KMS-11 (cell line): ENCODE measurements at regions not wholly inside any gene's neighbourhood (a gene's known extent, or its start where the extent isn't known, plus 50 kb on each side); places are given as distances from the start of the nearest gene placed in this dataset.

Experiments
- H2AFZ ChIP-seq: fragments of 200-600 bp; sonication (generic); 2 replicates; pipeline ENCODE4 v1.6.1; 2016; ENCODE audit warnings: antibody characterized with exemption, mixed run types, low read depth
- H3K27ac ChIP-seq: fragments of 200-600 bp; sonication (generic); 2 replicates; pipeline ENCODE4 v1.6.1; 2016; ENCODE audit warnings: mild to moderate bottlenecking, mixed run types
- H3K27me3 ChIP-seq: fragments of 200-600 bp; sonication (generic); 2 replicates; pipeline ENCODE4 v1.6.1; 2017; ENCODE audit warnings: mild to moderate bottlenecking, low read depth, mixed run types, moderate library complexity; ENCODE audit not compliant: insufficient read depth
- H3K36me3 ChIP-seq: fragments of 200-600 bp; sonication (generic); 2 replicates; pipeline ENCODE4 v1.6.1; 2017; ENCODE audit warnings: mild to moderate bottlenecking, mixed run types; ENCODE audit not compliant: insufficient read depth
- H3K4me1 ChIP-seq: fragments of 200-600 bp; sonication (generic); 2 replicates; pipeline ENCODE4 v1.6.1; 2016; ENCODE audit warnings: mild to moderate bottlenecking, low read depth, mixed run types; ENCODE audit not compliant: poor library complexity, severe bottlenecking
- H3K4me2 ChIP-seq: fragments of 200-600 bp; sonication (generic); 2 replicates; pipeline ENCODE4 v1.7.0; 2016; ENCODE audit warnings: mild to moderate bottlenecking, mixed run types
- H3K4me3 ChIP-seq: fragments of 200-600 bp; sonication (generic); IDR thresholded peaks from 2 replicates; pipeline ENCODE4 v1.6.1; 2017; ENCODE audit warnings: low read depth, low read length, mixed read lengths; ENCODE audit not compliant: insufficient read depth
- H3K79me2 ChIP-seq: fragments of 200-600 bp; sonication (generic); 2 replicates; pipeline ENCODE4 v1.6.1; 2016; ENCODE audit warnings: low read depth, mixed run types; ENCODE audit not compliant: insufficient read depth
- H3K9ac ChIP-seq: fragments of 200-600 bp; sonication (generic); 2 replicates; pipeline ENCODE4 v1.6.1; 2016; ENCODE audit warnings: mild to moderate bottlenecking, mixed run types
- H4K20me1 ChIP-seq: fragments of 200-600 bp; sonication (generic); 2 replicates; pipeline ENCODE4 v1.6.1; 2016; ENCODE audit warnings: mild to moderate bottlenecking, mixed run types; ENCODE audit not compliant: insufficient read depth
- TF ChIP-seq, protein P1 (sequence below): fragments of 200-600 bp; sonication (generic); conservative IDR thresholded peaks from 2 replicates; pipeline ENCODE4 v1.6.1; 2017; ENCODE audit warnings: low read depth, mild to moderate bottlenecking, antibody characterized with exemption, low read length, moderate library complexity, mixed read lengths

DNA sequence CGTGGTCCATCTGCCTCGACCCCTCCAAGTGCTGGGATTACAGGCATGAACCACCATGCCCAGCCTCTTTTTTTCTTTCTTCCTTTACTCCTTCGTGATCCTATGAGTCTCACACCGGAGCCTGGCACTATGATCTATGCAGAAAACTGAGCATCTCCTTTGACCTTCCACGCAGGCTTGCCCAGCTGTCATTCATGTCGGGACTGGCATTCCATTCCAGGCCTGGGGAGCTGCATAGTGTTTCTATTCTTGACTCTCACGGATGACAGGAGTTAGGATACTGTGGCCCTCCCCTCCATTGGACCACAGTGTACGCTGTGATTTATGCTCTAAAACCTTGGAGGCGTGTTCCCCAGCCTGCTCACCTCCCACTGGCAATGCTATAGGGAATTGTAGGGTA lies 611.8 kb downstream of the BRD1 start:
- TF ChIP-seq, protein P1, sequence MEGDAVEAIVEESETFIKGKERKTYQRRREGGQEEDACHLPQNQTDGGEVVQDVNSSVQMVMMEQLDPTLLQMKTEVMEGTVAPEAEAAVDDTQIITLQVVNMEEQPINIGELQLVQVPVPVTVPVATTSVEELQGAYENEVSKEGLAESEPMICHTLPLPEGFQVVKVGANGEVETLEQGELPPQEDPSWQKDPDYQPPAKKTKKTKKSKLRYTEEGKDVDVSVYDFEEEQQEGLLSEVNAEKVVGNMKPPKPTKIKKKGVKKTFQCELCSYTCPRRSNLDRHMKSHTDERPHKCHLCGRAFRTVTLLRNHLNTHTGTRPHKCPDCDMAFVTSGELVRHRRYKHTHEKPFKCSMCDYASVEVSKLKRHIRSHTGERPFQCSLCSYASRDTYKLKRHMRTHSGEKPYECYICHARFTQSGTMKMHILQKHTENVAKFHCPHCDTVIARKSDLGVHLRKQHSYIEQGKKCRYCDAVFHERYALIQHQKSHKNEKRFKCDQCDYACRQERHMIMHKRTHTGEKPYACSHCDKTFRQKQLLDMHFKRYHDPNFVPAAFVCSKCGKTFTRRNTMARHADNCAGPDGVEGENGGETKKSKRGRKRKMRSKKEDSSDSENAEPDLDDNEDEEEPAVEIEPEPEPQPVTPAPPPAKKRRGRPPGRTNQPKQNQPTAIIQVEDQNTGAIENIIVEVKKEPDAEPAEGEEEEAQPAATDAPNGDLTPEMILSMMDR: no peak
- Histone ChIP-seq H3K36me3 (no peaks in the 10 kb centered on the region), H2AFZ (no peak overlapping the region), H3K4me3 (no peak overlapping the region), H3K4me1 (no peaks in the 10 kb centered on the region), H3K27me3 (no peaks in the 10 kb centered on the region), H3K9ac (no peak overlapping the region), H4K20me1 (no peaks in the 10 kb centered on the region), H3K4me2 (no peak overlapping the region), H3K27ac (no peak overlapping the region), H3K79me2 (no peaks in the 10 kb centered on the region)

DNA sequence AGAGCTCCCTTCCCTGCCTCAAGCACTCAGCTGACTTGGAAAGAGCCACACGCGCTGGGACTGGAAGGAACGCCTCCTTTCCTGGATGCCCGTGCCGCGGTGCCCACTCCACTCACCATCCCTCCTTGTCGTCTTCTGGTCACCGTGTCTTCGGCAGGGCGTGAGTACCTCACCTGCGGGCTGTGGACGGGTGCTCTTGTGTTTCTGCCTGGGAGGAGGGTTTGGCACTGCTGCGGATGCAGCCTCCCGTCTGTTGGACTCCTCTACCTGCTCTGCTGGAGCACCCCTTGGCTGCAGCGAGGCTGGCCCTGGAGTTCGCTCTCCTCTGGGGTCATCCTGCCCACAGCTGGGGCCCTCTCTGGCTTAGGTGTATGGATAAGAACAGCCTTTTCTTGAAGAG lies 612.7 kb downstream of the BRD1 start:
- Histone ChIP-seq H3K4me2 (no peak overlapping the region), H3K36me3 (no peaks in the 10 kb centered on the region), H4K20me1 (no peaks in the 10 kb centered on the region), H2AFZ (no peak overlapping the region), H3K9ac (no peak overlapping the region), H3K79me2 (no peaks in the 10 kb centered on the region), H3K4me1 (no peaks in the 10 kb centered on the region), H3K27me3 (no peaks in the 10 kb centered on the region), H3K27ac (no peak overlapping the region), H3K4me3 (no peak overlapping the region)
- TF ChIP-seq, protein P1: no peak

DNA sequence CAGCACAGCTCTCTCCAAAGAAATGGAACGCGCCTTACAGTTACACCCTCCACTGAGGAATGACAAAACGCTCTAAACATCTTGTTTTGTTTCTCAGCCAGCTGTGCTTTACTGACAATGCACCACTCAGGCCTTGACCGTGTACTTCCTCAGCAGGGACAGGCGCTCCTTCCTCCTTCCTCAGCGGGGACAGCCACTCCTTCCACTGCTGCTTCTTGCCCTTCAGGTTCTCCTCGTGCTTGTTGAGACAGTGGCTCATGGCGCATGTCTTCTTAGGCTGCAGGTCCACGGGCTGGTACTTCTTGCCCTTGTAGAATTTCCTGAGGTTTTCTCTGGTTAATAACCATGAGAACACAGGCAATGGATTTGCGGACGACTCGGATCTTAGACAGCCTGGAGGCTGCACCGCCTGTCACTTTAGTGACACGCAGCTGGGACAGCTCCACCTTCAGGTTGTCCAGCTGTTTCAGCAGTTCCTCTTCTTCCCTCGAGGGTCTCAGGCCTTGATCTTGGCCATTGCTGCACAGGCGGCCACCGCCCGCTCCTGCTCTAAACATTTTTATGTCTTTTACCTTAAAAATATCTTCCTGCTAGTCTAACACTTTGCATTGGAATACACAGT lies 613.8 kb downstream of the BRD1 start:
- no peaks in the 10 kb centered on the region for H3K79me2 ChIP-seq
- H4K20me1 ChIP-seq: no peaks in the 10 kb centered on the region
- no peak overlapping the region for H3K4me3 ChIP-seq
- H3K27me3 ChIP-seq: no peaks in the 10 kb centered on the region
- H3K36me3 ChIP-seq: no peaks in the 10 kb centered on the region
- no peaks in the 10 kb centered on the region for H3K4me1 ChIP-seq
- H2AFZ ChIP-seq: no peak overlapping the region
- H3K9ac ChIP-seq: no peak overlapping the region
- TF ChIP-seq, protein P1: no peak
- no peak overlapping the region for H3K27ac ChIP-seq
- H3K4me2 ChIP-seq: no peak overlapping the region

DNA sequence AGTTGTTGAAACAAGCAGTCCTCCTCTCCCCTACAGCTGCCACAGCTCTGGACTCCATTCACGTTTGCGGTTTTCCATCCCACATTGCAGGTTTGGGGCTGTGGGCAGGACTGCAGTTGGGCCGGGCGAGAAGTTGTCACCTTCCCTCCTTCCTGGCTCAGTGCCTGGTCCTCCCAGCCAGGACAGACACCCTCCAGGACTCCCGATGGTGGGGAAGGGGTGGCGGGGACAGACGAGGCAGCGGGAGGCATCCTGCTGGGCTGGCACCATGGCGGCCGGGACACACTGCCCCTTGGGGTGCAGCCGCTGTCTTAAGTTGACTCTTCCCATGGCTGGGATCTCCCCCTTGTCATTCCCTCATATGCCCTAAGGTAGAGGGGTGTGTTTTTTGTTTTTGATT lies 615.2 kb downstream of the BRD1 start:
- Histone ChIP-seq H3K27ac (no peak overlapping the region), H3K4me3 (no peak overlapping the region), H2AFZ (no peak overlapping the region), H3K79me2 (no peaks in the 10 kb centered on the region), H3K27me3 (no peaks in the 10 kb centered on the region), H3K9ac (no peak overlapping the region), H3K4me2 (no peak overlapping the region), H3K4me1 (no peaks in the 10 kb centered on the region), H4K20me1 (no peaks in the 10 kb centered on the region), H3K36me3 (no peaks in the 10 kb centered on the region)
- TF ChIP-seq, protein P1: no peak
